CD4-positive, alpha-beta T cell treated with Interleukin-17A for 4 hours (primary cell): ENCODE measurements at regions not wholly inside any gene's neighbourhood (a gene's known extent, or its start where the extent isn't known, plus 50 kb on each side); places are given as distances from the start of the nearest gene placed in this dataset.

Experiments used
- DNase-seq: peaks from one replicate; pipeline ENCODE4 v3.0.0-alpha.2; 2020; ENCODE audit warnings: mixed read lengths

GRCh38 chr5:96054311-96055030, 92.8 kb upstream of the ELL2 start:
- DNase-seq = no peak

GRCh38 chr5:96053063-96053735, 91.5 kb upstream of the ELL2 start:
- no peak for DNase-seq

GRCh38 chr5:96052374-96052773, 90.7 kb upstream of the ELL2 start:
- DNase-seq = no peak

- DNase-seq = no peak
These were observed 89.8 kb upstream of the ELL2 start for GRCh38 chr5:96051401-96051830.

- DNase-seq = no peak
These were observed 88.7 kb upstream of the ELL2 start for GRCh38 chr5:96050273-96050880.

DNA sequence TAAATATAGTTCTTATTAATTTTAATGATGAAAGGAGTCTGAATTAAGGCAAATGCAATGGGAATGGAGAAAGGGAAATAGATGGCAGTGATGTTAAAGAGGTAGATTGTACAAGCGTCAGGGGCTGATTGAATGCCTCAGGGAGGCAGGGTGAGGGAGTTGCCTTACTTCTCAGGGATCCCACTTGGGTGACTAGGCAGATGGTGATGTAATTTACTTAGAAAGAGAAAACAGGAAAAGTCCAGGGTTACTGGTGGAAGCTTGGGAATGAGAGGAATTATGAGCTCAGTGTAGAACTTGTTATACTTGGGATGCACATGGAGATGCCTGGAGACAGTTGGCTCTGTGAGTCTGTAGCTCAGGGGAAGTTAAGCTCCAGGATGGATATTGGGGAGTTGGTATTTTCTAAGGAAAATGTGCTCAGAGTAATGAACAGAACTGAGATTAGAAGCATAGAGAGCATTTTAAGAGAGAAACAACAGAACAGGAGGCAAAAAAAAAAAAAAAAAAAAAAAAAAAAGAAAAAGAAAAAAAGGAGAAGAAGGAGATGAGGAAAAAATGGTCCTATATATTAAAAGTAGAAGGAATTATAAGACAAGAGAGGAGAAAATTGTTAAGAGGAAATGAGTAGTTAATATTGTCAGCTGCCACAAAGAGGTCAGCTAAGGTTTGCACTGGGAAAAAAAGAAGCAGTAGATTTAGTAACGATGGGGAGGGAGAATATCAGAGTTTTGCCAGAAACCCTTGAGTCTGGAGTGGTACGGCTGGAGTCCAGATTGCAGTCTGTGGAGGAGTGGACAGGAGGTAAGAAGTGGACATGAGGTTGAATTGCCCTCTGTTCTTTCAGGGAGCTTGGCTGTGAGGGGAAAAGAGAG, 88.0 kb upstream of the ELL2 start:
- no peak for DNase-seq

- no peak for DNase-seq
These were observed 87.1 kb upstream of the ELL2 start for GRCh38 chr5:96048763-96049162.

DNA sequence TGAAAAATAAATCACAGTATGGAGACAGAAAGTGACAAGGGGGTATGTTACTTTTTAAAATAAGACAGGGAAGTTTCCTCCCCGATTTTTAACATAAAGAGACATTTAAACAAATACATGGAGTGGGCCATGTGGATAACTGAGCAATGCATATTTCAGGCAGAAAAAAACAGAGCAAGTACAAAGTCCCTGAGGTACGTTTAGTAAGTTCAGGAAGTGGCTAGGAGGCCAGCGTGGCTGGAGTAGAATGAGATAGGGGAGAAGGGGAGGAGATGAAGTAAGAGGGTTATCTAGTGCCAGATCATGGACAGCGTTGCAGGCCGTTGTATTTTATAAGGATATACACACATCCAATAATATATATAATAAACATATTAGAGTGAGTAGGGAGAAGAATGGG, 84.2 kb upstream of the ELL2 start:
- no peak for DNase-seq

DNA sequence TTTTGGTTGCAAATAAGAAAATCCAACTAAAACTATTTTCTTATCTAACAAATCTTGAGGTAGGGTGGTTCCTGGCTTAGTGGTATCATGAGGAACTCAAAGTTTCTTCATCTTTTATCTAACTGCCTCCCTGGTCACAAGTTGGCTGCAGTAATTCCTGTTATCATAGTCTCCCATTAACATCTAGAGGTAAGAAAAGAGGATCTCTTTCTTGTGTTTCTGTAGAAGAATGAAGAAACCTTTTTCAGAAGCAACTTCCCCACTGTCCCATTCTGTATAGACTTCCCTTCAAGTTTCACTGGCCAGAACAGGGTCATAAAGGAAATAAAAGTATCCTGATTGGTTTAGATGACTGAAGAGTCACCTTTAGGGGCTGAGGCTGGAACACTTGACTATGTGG, 81.8 kb upstream of the ELL2 start:
- no peak for DNase-seq

- no peak for DNase-seq
These were observed 75.5 kb upstream of the ELL2 start for GRCh38 chr5:96037128-96037527.

GRCh38 chr5:96036301-96036700, 74.7 kb upstream of the ELL2 start:
- DNase-seq = no peak

GRCh38 chr5:96035796-96036195, 74.1 kb upstream of the ELL2 start:
- no peak for DNase-seq

- no peak for DNase-seq
These were observed 71.5 kb upstream of the ELL2 start for GRCh38 chr5:96033116-96033515.

- no peak for DNase-seq
These were observed 70.2 kb upstream of the ELL2 start for GRCh38 chr5:96031811-96032261.

DNA sequence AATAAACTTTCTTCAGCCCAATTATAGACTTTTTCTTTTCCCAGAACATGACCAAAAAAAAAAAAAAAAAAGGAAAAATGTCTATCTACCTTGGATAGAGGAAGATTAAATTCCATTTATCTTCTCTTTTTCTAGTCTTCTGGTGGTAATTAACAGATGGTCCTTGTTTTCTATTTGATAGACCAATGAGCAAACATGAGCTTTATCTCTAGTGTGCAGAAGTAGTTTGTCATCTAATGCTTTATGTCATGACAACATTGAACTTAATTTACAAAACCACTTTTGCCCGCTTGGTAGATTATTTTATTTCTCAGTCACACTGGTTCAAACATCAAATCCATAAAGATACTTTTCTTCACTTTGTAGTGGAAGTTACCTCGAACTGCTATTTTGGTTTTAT, 69.5 kb upstream of the ELL2 start:
- DNase-seq = no peak

- no peak for DNase-seq
These were observed 64.9 kb upstream of the ELL2 start for GRCh38 chr5:96026406-96027041.

GRCh38 chr5:96024683-96025475, 63.2 kb upstream of the ELL2 start:
- DNase-seq = no peak

DNA sequence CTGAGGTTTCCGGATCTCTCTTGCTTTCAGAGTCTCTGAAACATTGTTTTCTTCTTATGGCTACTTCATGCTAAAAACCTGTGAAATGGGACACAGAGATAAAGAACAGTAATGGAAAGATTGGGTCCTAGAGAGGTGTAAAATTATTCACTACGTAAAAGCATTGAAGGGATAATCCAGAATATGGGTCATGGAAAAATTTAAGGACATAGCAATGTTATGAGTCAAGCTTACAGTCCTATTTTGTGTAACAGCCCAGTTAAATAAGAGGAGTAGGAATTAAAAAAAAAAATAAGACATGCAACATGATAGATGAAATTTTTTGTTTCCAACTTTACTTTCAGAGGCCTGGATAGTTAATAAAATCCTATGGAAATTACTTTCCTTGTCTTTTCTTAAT, 61.9 kb upstream of the ELL2 start:
- DNase-seq = no peak

- DNase-seq = no peak
These were observed 61.3 kb upstream of the ELL2 start for GRCh38 chr5:96022971-96023370.

DNA sequence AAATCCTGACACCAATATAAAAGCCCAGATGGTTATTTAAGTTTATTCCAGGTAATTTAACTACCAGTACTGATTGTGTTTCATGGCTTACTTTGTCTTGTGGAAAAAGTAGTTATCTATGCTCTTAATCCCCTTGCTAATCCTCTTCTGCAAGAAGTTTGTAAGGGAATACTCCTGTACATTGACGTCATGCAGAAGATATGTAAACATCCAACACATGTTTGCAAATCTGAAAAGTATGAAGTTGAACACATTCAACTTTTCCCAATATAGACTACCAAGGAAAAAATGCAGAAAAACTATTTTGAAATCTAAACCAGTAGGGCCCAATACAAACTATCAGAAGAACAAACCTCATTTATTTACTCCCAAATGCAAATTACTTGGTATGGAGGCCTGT, 56.3 kb upstream of the ELL2 start:
- DNase-seq = no peak

- no peak for DNase-seq
These were observed 54.6 kb upstream of the ELL2 start for GRCh38 chr5:96016216-96016615.

GRCh38 chr5:96015709-96016108, 54.1 kb upstream of the ELL2 start:
- DNase-seq = no peak
